ENCODE measurements at regions not wholly inside any gene's neighbourhood (a gene's known extent, or its start where the extent isn't known, plus 50 kb on each side); places are given as distances from the start of the nearest gene placed in this dataset.

DNA sequence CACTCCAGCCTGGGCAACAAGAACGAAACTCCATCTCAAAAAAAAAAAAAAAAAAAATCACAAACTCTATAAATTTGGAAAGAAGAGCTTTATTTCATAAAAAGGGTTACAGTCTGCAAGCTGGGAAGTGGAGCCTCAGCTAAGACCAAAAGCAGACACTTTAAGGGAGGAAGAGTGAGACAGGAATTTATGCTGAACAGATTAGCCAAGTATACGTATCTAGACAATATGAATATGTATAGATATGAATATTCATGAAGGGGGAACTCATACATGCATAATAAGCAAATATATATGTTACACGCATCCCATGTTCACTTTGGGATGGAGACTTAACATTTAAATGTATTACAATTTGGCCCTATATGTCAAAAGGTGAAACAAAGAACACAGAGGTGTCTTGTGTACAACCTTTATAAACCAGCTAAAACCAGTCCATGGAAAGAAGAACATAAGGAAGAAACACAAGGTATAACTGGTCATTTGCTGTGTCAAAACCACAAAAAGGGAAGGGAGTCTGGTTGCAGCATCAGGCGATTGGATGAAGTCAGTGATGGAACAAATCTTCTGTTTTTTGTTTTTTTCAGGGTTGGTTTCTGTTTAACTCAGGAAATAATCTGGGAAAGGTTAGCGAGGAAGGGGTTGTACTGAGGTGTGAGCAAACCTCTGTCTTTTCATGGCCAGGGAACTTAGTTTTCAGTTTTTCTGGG, 130.0 kb upstream of the MAOA start:
- no peak for DNase-seq

DNA sequence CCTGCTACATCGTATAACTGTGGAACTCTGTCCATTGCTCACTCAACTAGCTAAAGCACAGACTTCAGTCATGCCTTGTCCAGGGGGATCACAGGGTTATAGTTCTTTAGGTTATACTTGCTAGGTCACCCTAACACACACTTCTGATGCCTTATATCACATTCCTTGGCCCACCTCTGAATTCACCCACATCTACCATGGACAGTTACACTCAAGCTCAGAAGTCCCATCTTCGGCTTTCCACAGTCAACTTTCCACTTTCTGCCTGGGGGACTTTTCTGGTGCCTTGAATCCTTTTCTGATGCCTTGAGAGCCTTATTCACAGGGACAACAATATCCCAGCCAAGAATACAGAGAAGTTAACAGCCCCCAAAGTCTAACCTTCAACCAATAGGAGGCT, 129.2 kb upstream of the MAOA start:
- DNase-seq: no peak

DNA sequence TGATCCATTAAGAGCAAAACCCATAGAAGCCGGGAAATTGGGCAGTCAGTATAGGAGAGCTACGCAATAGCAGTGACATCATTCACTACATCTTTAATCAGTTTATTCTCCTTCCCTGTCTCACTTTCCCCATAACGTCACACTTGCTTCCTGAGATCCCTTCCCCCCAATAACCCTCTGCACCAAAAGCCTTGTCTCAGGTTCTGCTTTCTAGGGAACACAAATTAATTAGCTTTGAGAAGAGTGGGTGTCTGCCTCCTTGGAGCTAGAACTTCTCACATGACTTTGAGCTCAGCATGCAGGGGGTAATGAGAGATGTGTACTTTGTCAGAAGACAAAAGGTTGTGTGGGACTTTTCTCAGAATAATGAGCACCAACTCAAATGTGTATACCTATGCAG, 128.3 kb upstream of the MAOA start:
- no peak for DNase-seq

DNA sequence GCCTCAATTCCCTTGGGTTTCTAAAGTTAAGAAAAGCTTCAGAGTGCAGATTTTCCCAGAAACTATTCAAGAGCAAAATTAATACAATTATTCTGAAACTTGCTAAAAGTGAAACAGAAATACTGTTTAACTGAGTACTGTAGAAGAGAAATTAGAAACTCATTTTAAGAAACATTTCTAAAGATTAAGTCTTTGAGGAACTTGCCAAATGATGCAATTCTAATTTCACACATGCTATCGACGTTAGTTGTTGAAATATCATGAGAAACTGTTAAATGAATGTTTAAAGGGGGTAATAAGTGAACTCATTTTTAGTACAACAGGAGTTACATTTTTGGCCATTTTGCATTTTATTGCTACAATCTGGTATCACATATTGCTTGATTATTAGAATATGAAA, 125.3 kb upstream of the MAOA start:
- no peak for DNase-seq

DNA sequence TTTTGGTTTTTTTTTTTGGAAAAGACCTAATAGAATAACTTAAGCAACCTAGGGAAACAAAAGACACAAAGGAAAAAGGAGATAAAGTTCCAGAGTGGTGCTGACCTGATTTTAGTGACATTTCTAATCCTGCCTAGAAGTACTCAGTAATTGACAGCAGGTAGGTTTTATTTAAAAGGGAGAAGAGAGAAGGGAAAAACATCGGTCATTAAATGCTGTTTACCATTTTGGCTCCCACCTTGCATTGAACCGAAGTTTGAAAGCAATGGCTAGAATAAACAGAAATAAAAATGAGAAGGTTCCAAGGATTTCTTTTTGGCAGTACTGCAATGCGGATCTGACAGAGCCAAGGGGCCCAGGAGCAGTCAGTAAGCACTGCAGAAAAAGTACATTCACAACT, 115.8 kb upstream of the MAOA start:
- no peak for DNase-seq

DNA sequence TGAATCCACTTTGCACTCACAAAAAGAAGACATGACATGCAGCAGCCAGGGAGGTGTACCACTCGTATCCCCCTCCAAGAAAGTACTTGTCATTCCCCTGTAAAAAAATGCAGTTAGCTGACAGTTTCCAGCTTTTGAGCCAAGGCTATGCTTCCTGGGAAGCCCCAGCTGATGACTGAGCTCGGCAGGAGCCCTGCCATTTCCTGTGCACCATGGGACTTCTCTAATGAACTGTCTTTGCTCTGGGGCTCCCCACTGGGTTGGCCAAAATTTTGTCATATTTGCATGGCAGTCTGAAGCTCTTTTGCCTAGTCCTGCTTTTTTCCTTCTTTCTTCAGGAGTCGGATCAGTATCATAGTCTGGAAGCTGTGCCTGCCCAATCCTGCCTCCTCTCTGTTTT, 104.5 kb upstream of the MAOA start:
- DNase-seq: no peak

DNA sequence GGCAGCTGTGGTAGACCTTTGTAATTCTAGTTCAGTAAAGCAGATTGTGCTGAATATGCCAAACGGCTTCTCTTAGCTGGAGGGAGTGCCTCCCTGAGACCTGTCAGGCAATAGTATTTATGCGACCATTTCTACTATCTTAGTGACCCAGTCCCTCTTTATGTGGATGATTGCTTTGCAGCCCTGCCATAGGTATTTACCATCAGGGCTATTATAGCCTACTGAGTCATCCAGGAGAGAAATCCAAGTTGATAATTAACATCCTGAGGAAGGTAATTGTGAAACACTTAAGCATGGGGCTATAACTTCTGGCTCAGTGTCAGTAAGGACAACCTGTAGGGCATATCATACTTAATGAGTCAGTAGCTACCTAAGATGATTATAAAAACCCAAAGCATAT, 103.9 kb upstream of the MAOA start:
- no peak for DNase-seq

DNA sequence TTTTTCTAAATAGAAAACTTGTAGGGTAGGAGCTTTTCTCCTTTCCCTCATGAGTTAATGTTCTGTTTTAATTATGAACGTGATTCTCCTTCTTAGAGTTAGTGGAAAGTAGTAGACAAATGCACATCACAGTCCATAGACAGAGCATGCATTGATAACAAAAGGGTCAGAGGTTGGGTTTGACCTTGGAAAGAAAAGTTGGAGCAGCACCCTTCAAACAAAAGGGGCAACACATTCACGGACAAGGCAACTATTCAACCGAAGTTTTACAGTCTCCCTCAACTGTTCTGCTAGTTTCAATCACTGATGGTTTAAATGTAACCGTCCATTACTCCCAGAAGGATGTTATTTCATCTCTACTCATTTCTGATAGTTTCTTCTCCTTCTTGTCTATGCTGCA, 103.4 kb upstream of the MAOA start:
- DNase-seq: no peak

DNA sequence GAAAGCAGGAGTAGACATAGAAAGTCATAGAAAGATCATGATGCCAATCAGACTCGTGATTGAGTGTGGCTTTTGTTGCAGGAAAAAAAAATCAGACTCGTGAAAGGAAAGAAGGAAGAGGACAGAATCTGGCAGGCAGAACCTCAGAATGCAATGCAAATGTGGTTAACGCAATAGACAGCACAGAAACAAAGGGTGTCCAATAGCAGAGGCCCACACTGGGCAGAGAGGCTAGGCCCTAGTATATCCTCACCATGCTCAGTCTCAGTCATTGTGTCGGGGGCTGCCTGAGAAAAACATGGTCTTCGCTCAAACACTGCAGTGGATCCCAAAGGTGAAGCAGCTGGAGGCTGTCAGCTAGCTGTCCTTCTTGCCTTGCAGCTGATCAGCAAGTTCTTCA, 102.8 kb upstream of the MAOA start:
- DNase-seq: no peak

DNA sequence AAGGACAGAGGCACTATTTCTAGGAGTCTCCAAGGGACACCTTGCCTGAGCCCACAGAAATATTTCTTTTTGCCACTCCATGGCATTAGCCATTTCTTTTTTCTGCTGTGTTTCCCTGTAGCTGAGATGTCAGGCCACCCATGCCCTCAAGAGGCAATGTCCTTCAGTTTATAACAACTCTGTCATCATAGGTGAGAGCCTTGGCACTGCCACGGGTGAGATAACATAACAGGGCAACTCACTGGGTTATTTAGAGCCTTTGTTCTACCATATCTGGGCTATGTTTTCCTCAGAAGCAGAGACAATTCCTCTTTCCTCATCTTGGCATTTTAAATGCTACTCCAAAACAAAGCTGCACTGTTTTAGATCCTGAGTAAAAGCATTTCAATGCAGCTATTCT, 99.9 kb upstream of the MAOA start:
- DNase-seq: no peak

DNA sequence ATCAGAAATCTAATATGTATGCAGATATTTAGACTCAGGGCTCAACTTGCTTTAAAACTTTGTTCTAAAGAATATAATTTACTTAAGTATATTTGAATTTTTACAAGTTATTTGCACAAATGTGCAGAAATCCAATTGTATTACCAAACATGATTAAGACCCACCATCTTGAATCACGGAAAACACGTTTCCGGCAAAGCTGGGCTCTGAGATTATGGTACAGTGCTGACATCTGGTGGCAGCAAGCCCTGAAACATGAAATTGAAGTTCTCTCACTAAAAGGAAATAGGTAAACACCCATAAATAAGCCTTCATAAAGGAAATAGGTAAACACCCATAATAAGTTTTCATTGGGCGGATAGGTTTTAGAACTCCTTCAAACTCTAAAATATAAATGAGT, 98.3 kb upstream of the MAOA start:
- peak; percentile 39 to 49 for DNase-seq

DNA sequence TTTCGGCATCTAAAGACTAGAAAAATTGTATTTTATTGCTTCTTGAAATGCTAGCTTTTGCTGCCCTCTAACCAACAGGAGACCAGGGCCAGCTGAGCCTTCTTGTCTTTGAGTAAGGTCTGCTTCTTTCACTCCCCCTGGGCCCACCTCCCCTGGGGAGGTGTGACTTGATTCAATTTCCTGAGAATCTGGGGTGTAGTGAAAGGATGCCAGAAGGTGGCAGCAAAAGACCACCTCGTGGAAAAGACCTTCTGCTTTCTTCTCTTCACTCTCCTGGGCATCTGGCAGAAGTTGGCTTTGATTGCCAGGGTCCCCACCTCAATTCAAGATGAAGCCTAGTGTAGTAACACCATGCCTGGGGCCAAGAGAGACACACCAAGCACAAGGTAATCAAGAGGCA, 96.5 kb upstream of the MAOA start:
- peak; percentile 0 to 2 for DNase-seq

DNA sequence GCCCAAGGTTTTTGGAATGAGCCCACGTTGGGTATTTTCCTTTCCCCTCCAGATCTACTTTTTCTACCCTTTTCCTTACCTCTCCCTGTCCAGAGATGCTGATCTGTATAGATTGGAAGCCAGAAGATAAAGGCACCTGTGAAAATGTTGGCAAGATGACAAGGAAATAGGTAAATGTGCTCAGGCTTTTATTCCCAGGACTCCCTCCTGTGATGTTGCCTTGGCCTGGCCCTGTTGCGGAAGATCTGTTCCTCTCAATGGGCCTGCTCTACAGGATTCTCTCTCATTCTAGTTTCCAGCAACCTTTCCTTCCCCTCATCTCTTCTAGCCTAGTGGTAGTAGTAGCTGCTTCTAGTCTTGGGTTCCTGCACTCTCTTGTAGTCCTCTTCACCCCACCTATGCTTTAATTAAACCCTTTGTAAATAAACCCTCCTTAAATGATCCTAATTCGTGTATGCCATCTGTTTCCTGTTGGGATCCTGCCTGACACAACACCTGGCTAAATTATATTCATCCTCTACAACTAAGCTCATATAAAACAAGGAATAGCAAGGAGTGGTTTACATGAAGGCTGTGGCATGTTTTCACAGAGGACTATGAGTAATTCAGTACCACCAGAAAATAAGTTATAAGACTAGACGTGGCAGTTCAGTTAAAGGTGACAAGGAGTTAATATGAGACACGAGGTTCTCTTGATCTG, 95.7 kb upstream of the MAOA start:
- DNase-seq: no peak

DNA sequence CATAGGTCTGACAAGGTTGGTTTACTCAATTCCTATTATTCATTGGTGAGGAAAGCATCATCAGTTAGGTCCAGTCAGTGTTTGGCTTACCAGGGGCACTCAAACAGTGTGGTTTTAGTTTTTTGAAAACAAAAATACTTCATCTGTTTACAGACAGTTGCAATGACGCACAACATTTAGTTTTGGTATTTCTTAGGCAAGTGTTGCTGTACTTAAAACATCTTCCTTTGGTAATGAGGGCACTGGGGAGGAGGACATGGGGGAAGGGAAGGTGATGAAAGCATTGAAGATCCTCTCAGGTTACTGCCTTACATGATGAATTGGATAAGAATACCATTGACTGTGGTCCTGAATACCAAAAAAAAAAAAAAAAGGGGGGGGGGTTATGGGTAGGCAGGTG, 93.7 kb upstream of the MAOA start:
- no peak for DNase-seq

DNA sequence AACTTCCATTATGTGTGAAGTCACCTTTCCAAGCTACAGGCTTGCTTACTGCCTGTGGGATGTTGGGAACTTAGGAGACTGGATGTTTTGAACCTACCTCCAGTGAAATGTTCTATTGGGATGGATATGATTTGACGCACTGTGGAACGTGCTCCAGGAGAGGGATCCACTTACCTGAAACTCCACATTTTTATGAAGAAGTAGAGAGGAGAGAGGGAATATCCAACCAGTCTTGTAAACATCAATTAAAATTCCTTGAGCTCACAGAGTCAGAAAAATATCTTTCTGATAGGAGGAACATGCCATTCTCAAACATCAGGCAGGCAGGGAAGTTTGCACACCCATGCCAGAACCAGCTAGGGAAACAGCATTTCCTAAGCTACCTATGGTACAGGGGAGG, 91.1 kb upstream of the MAOA start:
- no peak for DNase-seq

DNA sequence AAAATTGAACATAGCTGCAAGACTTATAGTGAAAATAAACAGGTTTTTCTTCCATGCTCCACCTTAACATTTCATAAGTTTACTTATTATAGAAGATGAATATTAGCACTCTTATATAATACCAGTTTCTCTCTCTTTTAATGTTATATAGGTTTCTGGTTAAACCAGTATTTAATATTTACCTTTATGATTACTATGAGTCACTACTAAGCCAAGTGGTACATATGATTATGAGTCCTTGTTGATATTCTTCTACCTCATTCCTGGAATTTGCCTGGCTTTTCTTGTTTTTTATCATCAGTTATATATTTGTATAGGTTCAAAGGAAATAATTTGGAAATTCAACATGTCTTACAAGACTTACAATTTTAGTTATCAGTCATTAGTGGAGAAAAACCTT, 89.9 kb upstream of the MAOA start:
- no peak for DNase-seq

DNA sequence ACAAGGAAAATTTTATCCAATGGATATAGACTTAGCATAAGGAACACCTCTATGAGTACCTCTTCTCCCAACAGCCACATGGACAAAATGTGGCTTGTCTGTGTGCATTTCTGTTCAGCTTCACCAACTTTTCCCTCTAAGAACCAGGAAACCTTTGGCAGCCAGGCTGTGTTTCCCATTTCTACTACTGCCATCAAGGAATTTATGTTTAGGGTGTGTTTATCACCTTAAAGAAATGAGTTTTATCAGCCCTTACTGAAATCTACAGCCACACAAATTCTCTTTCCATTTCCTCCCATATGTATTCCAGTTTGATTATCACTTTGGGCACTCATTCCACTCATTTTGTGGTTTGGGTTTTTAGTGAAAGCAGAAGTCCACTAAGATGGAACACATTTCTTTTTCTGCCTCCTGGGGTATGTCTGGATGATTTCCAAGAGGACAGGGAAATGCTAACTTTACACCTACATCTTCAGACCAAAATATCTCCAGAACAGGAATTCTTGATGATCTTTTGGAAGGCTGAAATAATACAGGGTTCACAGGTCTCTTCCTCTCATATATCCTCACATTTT, 82.6 kb upstream of the MAOA start:
- DNase-seq: no peak

DNA sequence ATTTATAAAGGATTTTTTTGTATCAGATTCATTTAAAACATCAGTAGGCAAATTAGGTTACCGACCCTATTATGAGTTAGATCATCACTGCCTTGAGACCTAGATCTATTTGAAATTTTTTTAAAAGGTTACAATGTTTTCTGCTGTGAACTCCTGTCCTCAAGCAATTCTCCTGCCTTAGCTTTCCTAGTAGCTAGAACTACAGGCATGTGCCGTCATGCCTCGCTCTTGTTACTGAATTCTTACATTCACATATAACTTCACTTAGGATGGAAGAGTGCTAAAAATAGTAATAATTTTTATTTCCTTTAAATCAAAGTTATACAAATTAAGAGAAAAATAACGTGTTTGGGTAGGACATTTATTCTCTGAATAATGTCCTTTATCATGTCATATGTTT, 75.5 kb upstream of the MAOA start:
- no peak for DNase-seq

DNA sequence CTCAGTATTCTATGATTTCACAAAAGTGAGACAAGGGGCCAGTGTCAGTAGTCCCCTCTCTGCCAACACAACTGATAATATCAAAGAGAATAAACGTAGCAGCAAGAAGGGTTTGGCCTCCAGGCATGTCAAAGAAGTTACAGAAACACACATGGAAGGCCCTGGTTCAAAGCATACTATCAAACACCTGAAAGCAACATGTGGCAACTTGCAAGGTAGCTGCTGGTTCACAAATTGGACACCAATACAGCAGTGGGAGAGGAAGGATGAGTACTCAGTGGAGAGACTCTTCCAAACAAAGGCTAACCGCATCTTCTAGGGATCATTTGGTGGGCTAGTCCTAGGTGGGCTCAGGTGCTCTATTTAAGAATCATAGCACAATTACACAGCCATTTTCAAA, 74.9 kb upstream of the MAOA start:
- no peak for DNase-seq

DNA sequence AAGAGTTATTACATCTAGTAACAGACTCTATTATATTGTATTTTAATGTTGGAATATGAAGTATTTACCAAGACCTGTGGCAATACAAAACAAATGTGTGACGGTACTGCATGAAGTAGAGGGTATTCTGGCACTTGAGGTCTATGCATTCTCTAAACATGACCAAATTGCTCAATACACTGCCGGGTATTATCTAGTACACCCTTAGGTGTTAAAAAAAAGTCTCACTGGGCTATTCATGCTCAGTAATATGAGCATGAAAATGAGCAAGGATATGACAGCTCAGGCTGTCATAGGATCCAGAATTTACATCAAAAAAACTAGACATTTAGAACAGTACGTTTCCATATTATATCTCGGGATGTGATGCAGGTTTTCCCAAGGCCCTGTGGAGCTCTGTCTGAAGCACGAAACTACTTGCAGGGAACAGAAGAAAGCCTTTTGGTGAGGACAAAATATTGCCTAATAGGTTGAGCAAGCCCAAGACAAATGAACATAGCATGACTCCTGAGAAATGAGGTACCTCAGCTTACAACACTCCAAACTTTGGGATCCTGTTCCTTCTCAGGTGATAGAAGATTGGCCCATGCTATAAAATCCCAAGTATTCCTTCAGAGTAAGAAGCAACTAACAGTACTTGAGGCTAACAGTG, 74.1 kb upstream of the MAOA start:
- DNase-seq: no peak

DNA sequence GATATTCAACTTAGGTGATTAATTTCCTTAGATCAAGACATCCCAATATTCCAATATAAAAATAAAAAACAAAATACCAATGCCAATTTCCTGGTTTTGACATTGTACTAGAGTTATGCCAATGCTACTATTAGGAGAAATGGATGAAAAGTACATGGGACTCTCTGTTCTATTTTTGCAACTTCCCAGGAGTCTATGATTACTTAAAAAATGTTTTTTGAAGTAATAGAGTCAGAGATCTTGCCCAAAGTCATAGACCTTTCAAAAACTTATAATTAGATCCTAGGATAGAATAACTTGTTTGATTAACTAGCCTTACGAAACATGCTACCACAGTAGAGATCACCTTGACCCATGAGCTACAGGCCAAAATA, 73.6 kb upstream of the MAOA start:
- DNase-seq: no peak

DNA sequence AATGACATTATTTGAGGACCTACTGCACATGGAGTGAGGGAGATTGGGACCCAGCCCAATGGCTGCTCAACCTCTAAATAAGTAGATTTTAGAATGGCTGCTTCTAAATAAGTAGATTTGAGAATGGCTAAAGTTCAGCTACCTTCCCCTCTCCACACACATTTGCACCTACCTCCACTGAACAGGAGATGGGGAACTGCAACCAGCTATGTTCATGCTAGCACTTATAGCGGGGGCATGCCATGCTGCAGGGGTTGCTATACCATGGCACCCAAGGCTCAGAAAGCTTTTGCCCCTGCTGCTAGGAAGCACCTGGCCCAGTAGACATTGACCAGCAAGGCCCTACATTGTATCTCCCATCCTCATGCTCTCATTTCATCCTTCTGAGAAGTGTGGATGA, 70.2 kb upstream of the MAOA start:
- no peak for DNase-seq

DNA sequence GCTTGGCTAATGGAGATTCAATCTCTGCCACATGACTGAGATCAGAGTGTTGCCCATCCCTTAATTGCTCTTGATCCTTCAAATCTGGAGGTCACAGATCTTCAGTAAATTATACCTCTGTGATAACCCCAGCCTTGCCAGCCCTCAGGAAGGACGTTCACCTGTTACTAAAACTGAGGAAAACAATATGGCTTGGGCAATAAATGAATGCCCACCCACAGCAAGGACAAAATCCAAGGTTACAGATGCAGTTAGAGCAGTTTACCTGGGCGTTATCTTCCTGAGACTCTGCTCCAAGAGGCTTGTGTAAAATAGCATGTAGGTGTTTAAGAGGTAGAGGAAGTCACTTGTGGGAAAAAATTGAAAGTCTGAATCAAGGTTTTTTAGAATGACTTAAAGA, 69.3 kb upstream of the MAOA start:
- DNase-seq: no peak

DNA sequence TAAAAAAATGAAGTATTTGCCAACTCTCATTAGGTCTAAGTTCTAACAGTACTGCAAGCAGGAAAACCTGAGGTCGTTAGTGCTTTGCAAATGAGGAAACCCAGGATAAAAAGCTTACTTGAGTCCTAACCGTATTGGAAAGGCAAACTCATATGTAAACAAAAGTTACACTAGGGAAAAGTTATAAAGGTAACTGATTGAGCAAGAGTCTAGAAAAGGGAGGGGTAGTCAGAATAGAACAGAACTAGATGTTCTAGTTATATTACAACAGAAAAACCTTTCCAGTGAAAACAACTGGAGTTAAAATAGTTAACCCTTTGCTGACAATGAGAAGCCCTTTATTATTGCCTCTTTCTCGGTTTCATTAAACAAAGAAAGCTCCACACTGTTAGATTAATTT, 66.4 kb upstream of the MAOA start:
- DNase-seq: no peak

Measured in stimulated activated CD4-positive, alpha-beta T cell treated with anti-CD3 and anti-CD28 coated beads, Interleukin-4, amount 100 ng/mL, for 4 hours (primary cell).